ENCODE measurements at regions not wholly inside any gene's neighbourhood (a gene's known extent, or its start where the extent isn't known, plus 50 kb on each side); places are given as distances from the start of the nearest gene placed in this dataset.

GRCh38 chr7:156466272-156466671, 174.3 kb upstream of the RNF32 start:
- TF ChIP-seq GATA3 (IDR thresholded peaks at IDR 0.05; ENCODE audit: low read depth, low read length) (no peak), GATA2 (IDR thresholded peaks at IDR 0.05; ENCODE audit: low read depth, low read length) (no peak)

Measured in SH-SY5Y (cell line).